H1 (cell line): ENCODE measurements at regions not wholly inside any gene's neighbourhood (a gene's known extent, or its start where the extent isn't known, plus 50 kb on each side); places are given as distances from the start of the nearest gene placed in this dataset.

Source experiments
- CTCF ChIA-PET: fragments of 300-600 bp; sonication (Branson Sonifier 250); formaldehyde crosslinking; loops from one replicate; lab custom pipeline; 2021; ENCODE audit not compliant: partially characterized antibody; lab: Charles Lee
- POLR2A ChIA-PET: fragments of 300-600 bp; sonication (Branson Sonifier 250); formaldehyde crosslinking; loops from one replicate; lab custom pipeline; 2021; ENCODE audit warnings: inconsistent platforms; ENCODE audit not compliant: partially characterized antibody; lab: Charles Lee
- DNase-seq, 2 experiments: peaks; one replicate each; pipeline versions ENCODE4 v3.0.0 to v3.0.0-alpha.2; 2010 to 2022; ENCODE audit warnings: low spot score in 2 of 2, low read depth in 1 of 2, mixed read lengths in 1 of 2
- FAIRE-seq: peaks from 2 replicates; lab custom pipeline; 2011; peaks lifted over from hg19 to GRCh38; lab: Jason Lieb, UNC
- H2AFZ ChIP-seq: 2 replicates; pipeline ENCODE4 v1.8.1; 2012; ENCODE audit warnings: low read length, inconsistent platforms
- H2AK5ac ChIP-seq: 2 replicates; pipeline ENCODE4 v1.6.1; 2013; ENCODE audit warnings: low read depth, low read length
- H2BK120ac ChIP-seq: replicated peaks from 2 replicates; pipeline ENCODE3; 2013; ENCODE audit warnings: low read depth, low read length, inconsistent platforms
- H2BK12ac ChIP-seq: 2 replicates; pipeline ENCODE4 v1.6.1; 2013; ENCODE audit warnings: low read depth, low read length
- H2BK15ac ChIP-seq: 2 replicates; pipeline ENCODE4 v1.6.1; 2013; ENCODE audit warnings: low read length
- H2BK20ac ChIP-seq: 2 replicates; pipeline ENCODE4 v1.6.1; 2013; ENCODE audit warnings: low read length
- H2BK5ac ChIP-seq: 2 replicates; pipeline ENCODE4 v1.6.1; 2013; ENCODE audit warnings: low read depth, low read length
- H3K14ac ChIP-seq: 2 replicates; pipeline ENCODE4 v1.6.1; 2013; ENCODE audit warnings: inconsistent platforms; ENCODE audit not compliant: insufficient read length
- H3K18ac ChIP-seq: 2 replicates; pipeline ENCODE4 v1.6.1; 2013; ENCODE audit warnings: low read length; ENCODE audit errors: extremely low read depth
- H3K23ac ChIP-seq: 2 replicates; pipeline ENCODE4 v1.6.1; 2013; ENCODE audit warnings: inconsistent platforms; ENCODE audit not compliant: insufficient read length
- H3K23me2 ChIP-seq: 2 replicates; pipeline ENCODE4 v1.6.1; 2013; ENCODE audit warnings: low read depth, low read length
- H3K27ac ChIP-seq: 2 replicates; pipeline ENCODE4 v1.6.1; 2011; ENCODE audit warnings: low read depth, low read length, inconsistent platforms
- H3K27me3 ChIP-seq, 4 experiments: replicated peaks in 1 of 4; 1 replicate in 1 of 4; 2 replicates in 3 of 4; pipeline versions ENCODE4 v1.6.1 to v1.8.1; 2011 to 2013; ENCODE audit warnings: low read length in 3 of 4, mild to moderate bottlenecking in 3 of 4, inconsistent platforms in 2 of 4, mixed read lengths in 2 of 4, moderate library complexity in 1 of 4; ENCODE audit not compliant: control insufficient read depth in 3 of 4, insufficient read depth in 3 of 4; ENCODE audit errors: extremely low read depth in 1 of 4
- H3K36me3 ChIP-seq, 4 experiments: 2 replicates each; pipeline versions ENCODE4 v1.6.1 to v1.8.1; 2011 to 2013; ENCODE audit warnings: mild to moderate bottlenecking in 4 of 4, low read length in 3 of 4, moderate library complexity in 2 of 4, control low read depth in 1 of 4, inconsistent platforms in 1 of 4; ENCODE audit not compliant: insufficient read depth in 4 of 4, control insufficient read depth in 2 of 4
- H3K4ac ChIP-seq: replicated peaks from 2 replicates; pipeline ENCODE3; 2013; ENCODE audit warnings: low read length, low read depth, mixed read lengths, inconsistent platforms; ENCODE audit not compliant: insufficient read length
- H3K4me1 ChIP-seq, 4 experiments: replicated peaks in 1 of 4; 1 replicate in 1 of 4; 2 replicates in 3 of 4; pipeline versions ENCODE4 v1.6.1 to v1.8.1; 2011 to 2013; ENCODE audit warnings: low read length in 3 of 4, inconsistent platforms in 2 of 4, mixed read lengths in 1 of 4; ENCODE audit not compliant: insufficient read depth in 4 of 4, control insufficient read depth in 3 of 4
- H3K4me2 ChIP-seq, 2 experiments: 2 replicates each; pipeline versions ENCODE4 v1.6.1 to v1.8.1; 2011 to 2013; ENCODE audit warnings: low read depth in 2 of 2, low read length in 2 of 2, control low read depth in 1 of 2, inconsistent platforms in 1 of 2, mild to moderate bottlenecking in 1 of 2; ENCODE audit not compliant: insufficient read depth in 1 of 2
- H3K4me3 ChIP-seq, 4 experiments: fragments of 200-600, 300-600 bp in 1 of 4; sonication (generic), shearing (Covaris generic), sonication (Bioruptor Twin) in 1 of 4; 2 replicates each; pipeline versions ENCODE4 v1.5.1 to v1.8.1; 2011 to 2016; ENCODE audit warnings: low read length in 4 of 4, low read depth in 3 of 4, control low read depth in 2 of 4, inconsistent platforms in 2 of 4, mild to moderate bottlenecking in 2 of 4, mixed read lengths in 1 of 4, moderate library complexity in 1 of 4; ENCODE audit not compliant: insufficient read depth in 2 of 4; ENCODE audit errors: extremely low read depth in 1 of 4
- H3K56ac ChIP-seq: replicated peaks from 2 replicates; pipeline ENCODE3; 2013; ENCODE audit warnings: low read depth, mild to moderate bottlenecking, mixed read lengths, low read length, inconsistent platforms; ENCODE audit not compliant: insufficient read length
- H3K79me1 ChIP-seq: 2 replicates; pipeline ENCODE4 v1.6.1; 2013; ENCODE audit warnings: low read depth, low read length, control low read depth
- H3K79me2 ChIP-seq, 2 experiments: 2 replicates each; pipeline versions ENCODE4 v1.6.1 to v1.8.1; 2012 to 2013; ENCODE audit warnings: low read length in 2 of 2, mild to moderate bottlenecking in 2 of 2, inconsistent platforms in 1 of 2; ENCODE audit not compliant: insufficient read depth in 2 of 2, control insufficient read depth in 1 of 2
- H3K9ac ChIP-seq, 4 experiments: replicated peaks in 1 of 4; 1 replicate in 1 of 4; 2 replicates in 3 of 4; pipeline versions ENCODE4 v1.6.1 to v1.8.1; 2011 to 2013; ENCODE audit warnings: low read depth in 3 of 4, low read length in 3 of 4, control low read depth in 2 of 4, mild to moderate bottlenecking in 2 of 4, moderate library complexity in 2 of 4, inconsistent platforms in 1 of 4; ENCODE audit errors: extremely low read depth in 1 of 4
- H3K9me3 ChIP-seq, 2 experiments: 2 replicates each; pipeline versions ENCODE4 v1.6.1 to v1.8.1; 2012 to 2013; ENCODE audit warnings: mild to moderate bottlenecking in 2 of 2, moderate library complexity in 2 of 2, control low read depth in 1 of 2, inconsistent platforms in 1 of 2, low read depth in 1 of 2, low read length in 1 of 2, mixed read lengths in 1 of 2; ENCODE audit not compliant: insufficient read depth in 2 of 2
- H4K20me1 ChIP-seq, 2 experiments: replicated peaks in 1 of 2; 2 replicates each; pipeline versions ENCODE3 to v1.8.1; 2011 to 2013; ENCODE audit warnings: inconsistent platforms in 2 of 2, low read length in 2 of 2, mild to moderate bottlenecking in 1 of 2; ENCODE audit not compliant: insufficient read depth in 2 of 2, control insufficient read depth in 1 of 2
- H4K5ac ChIP-seq: 2 replicates; pipeline ENCODE4 v1.6.1; 2013; ENCODE audit warnings: low read length, low read depth, mixed read lengths, inconsistent platforms; ENCODE audit not compliant: insufficient read length
- H4K8ac ChIP-seq: 2 replicates; pipeline ENCODE4 v1.8.0; 2013; ENCODE audit warnings: mild to moderate bottlenecking, moderate library complexity, low read length, inconsistent platforms; ENCODE audit not compliant: insufficient read depth; ENCODE audit errors: extremely low read depth
- H4K91ac ChIP-seq: replicated peaks from 2 replicates; pipeline ENCODE3; 2013; ENCODE audit warnings: low read length, mixed read lengths, inconsistent platforms; ENCODE audit not compliant: insufficient read length
- CTCF ChIP-seq, 3 experiments: IDR thresholded peaks; 1 replicate in 2 of 3; 2 replicates in 1 of 3; pipeline versions ENCODE4 v1.5.1 to v1.6.1; 2011; ENCODE audit warnings: low read length in 3 of 3, mild to moderate bottlenecking in 3 of 3, inconsistent platforms in 2 of 3, low read depth in 1 of 3, moderate library complexity in 1 of 3; ENCODE audit not compliant: insufficient read depth in 1 of 3; ENCODE audit errors: control extremely low read depth in 1 of 3
- FOSL1 ChIP-seq: IDR thresholded peaks from 2 replicates; pipeline ENCODE4 v1.6.1; 2011; ENCODE audit warnings: mild to moderate bottlenecking, low read depth, low read length, moderate library complexity; ENCODE audit not compliant: insufficient read depth
- GABPA ChIP-seq: IDR thresholded peaks from 2 replicates; pipeline ENCODE4 v1.6.1; 2011; ENCODE audit warnings: mild to moderate bottlenecking, low read length, moderate library complexity, borderline replicate concordance; ENCODE audit not compliant: insufficient read depth
- SP1 ChIP-seq: IDR thresholded peaks from 2 replicates; pipeline ENCODE4 v1.6.1; 2011; ENCODE audit warnings: low read depth, low read length
- WGBS, 2 experiments: shearing (Covaris generic) in 1 of 2; methylation state at CpG; one replicate each; pipeline versions ENCODE4 v1.1.6 to v1.1.7; 2013 to 2015; ENCODE audit warnings: low lambda C conversion rate in 2 of 2, mixed read lengths in 2 of 2, inconsistent platforms in 1 of 2, low coverage in 1 of 2, missing lambda C conversion rate in 1 of 2; ENCODE audit not compliant: insufficient replicate concordance in 2 of 2, insufficient coverage in 1 of 2, insufficient read length in 1 of 2; ENCODE audit errors: extremely low coverage in 1 of 2, missing lambda C conversion rate in 1 of 2; 5-methylcytosine and 5-hydroxymethylcytosine counted together

- POLR2A ChIA-PET: no interaction called here
- FAIRE-seq (no peak), DNase-seq (no peak)
- Histone ChIP-seq H3K79me1 (no peaks in the 10 kb centered on the region), H3K36me3 (no peaks in the 10 kb centered on the region), H3K14ac (no peak overlapping the region), H4K5ac (no peak overlapping the region), H2BK120ac (no peak overlapping the region), H2BK5ac (no peak overlapping the region), H3K9me3 (no peaks in the 10 kb centered on the region), H4K8ac (no peak overlapping the region), H3K27me3 (no peaks in the 10 kb centered on the region), H3K56ac (no peak overlapping the region), H3K18ac (no peak overlapping the region), H3K27ac (no peak overlapping the region), H4K20me1 (no peaks in the 10 kb centered on the region), H3K4ac (no peak overlapping the region), H3K4me1 (no peaks in the 10 kb centered on the region), H3K4me3 (no peak overlapping the region), H3K23ac (no peak overlapping the region), H3K9ac (no peak overlapping the region), H3K4me2 (no peak overlapping the region), H2AFZ (no peak overlapping the region), H3K79me2 (no peaks in the 10 kb centered on the region), H2AK5ac (no peak overlapping the region), H4K91ac (no peak overlapping the region), H2BK20ac (no peak overlapping the region), H3K23me2 (no peaks in the 10 kb centered on the region), H2BK12ac (no peak overlapping the region), H2BK15ac (no peak overlapping the region)
- TF ChIP-seq SP1 (no peak), GABPA (no peak), CTCF (IDR thresholded peaks at IDR 0.05; ENCODE audit: control extremely low read depth in 1 of 3, insufficient read depth in 1 of 3, low read depth in 1 of 3, low read length in 3 of 3) (no peak), FOSL1 (no peak)
- CTCF ChIA-PET: no interaction called here
- 89% methylated on average over 4 of the region's 4 CpGs; no CpG with 5 or more reads in 1 of the 2 experiments for WGBS, 2 experiments
Observed at GRCh38 chr2:226464380-226464779, 335.2 kb downstream of the IRS1 start.
